A673 (cell line): ENCODE measurements at regions not wholly inside any gene's neighbourhood (a gene's known extent, or its start where the extent isn't known, plus 50 kb on each side); places are given as distances from the start of the nearest gene placed in this dataset.

Source experiments
- CTCF ChIP-seq: fragments of 300-800, 200-600 bp; sonication (generic); conservative IDR thresholded peaks from 2 replicates; pipeline ENCODE4 v1.5.1; 2017; ENCODE audit warnings: low read depth, mild to moderate bottlenecking, antibody characterized with exemption, low read length, moderate library complexity, mixed read lengths
- EZH2 ChIP-seq: fragments of 200-600 bp; sonication (generic); IDR thresholded peaks from 2 replicates; pipeline ENCODE4 v1.6.1; 2017; ENCODE audit warnings: borderline replicate concordance, low read depth, mild to moderate bottlenecking, mixed read lengths, antibody characterized with exemption, low read length; ENCODE audit not compliant: poor library complexity, severe bottlenecking

- TF ChIP-seq CTCF, result no peak
- TF ChIP-seq EZH2, result no peak
Observed at GRCh38 chr1:187491082-187491720, 662.5 kb downstream of the PLA2G4A start.
